GM12878 (cell line): ENCODE measurements at regions not wholly inside any gene's neighbourhood (a gene's known extent, or its start where the extent isn't known, plus 50 kb on each side); places are given as distances from the start of the nearest gene placed in this dataset.

ENCODE experiments used
- ATAC-seq: fragments of 200-7000 bp; cut with Tn5 transposase; 3 replicates; pipeline ENCODE4 v1.9.1; 2020; ENCODE audit warnings: mild to moderate bottlenecking, moderate library complexity
- BruUV-seq: library from RNA; stranded (reverse); fragments of 400-500 nt; replicated peaks from 2 replicates; lab custom pipeline; 2021; lab: Mats Ljungman, UMichigan
- CTCF ChIA-PET: fragments of 300-600 bp; sonication (Branson Sonifier 250); formaldehyde crosslinking; extraction: SDS; loops from one replicate; lab custom pipeline; 2021; ENCODE audit warnings: inconsistent platforms; lab: Yijun Ruan, JAX
- POLR2A ChIA-PET: fragments of 350-600 bp; formaldehyde crosslinking; extraction: SDS; loops from one replicate; lab custom pipeline; 2021; ENCODE audit warnings: inconsistent platforms; lab: Charles Lee
- RAD21 ChIA-PET: fragments of 300-600 bp; sonication (Branson Sonifier 250); formaldehyde crosslinking; loops from one replicate; lab custom pipeline; 2023; ENCODE audit warnings: antibody characterized with exemption; ENCODE audit not compliant: unreplicated experiment; lab: Charles Lee
- SMC1A ChIA-PET: fragments of 300-600 bp; sonication (Branson Sonifier 250); formaldehyde crosslinking; loops from one replicate; lab custom pipeline; 2023; ENCODE audit not compliant: unreplicated experiment, uncharacterized antibody; lab: Charles Lee
- DNase-seq: peaks from one replicate; pipeline ENCODE4 v3.0.0-alpha.2; 2011; ENCODE audit warnings: low read depth, low spot score
- FAIRE-seq: peaks from 3 replicates; lab custom pipeline; 2011; peaks lifted over from hg19 to GRCh38; lab: Jason Lieb, UNC
- H2AFZ ChIP-seq: 2 replicates; pipeline ENCODE4 v1.6.0; 2011; ENCODE audit warnings: low read depth, low read length, control low read depth; ENCODE audit not compliant: control insufficient read depth
- H3K27ac ChIP-seq: 2 replicates; pipeline ENCODE4 v1.5.1; 2011; ENCODE audit warnings: control low read depth; ENCODE audit not compliant: control insufficient read depth, insufficient read depth
- H3K27me3 ChIP-seq, 2 experiments: replicated peaks in 1 of 2; 2 replicates each; pipeline versions ENCODE4 v1.6.0 to v1.6.1; 2011; ENCODE audit warnings: low read length in 1 of 2; ENCODE audit not compliant: control insufficient read depth in 2 of 2, insufficient read depth in 2 of 2
- H3K36me3 ChIP-seq, 2 experiments: 2 replicates each; pipeline ENCODE4 v1.5.1; 2011; ENCODE audit warnings: low read length in 1 of 2; ENCODE audit not compliant: control insufficient read depth in 2 of 2, insufficient read depth in 2 of 2
- H3K4me1 ChIP-seq: 2 replicates; pipeline ENCODE4 v1.6.1; 2011; ENCODE audit warnings: mild to moderate bottlenecking, low read length, moderate library complexity, mixed read lengths; ENCODE audit not compliant: control insufficient read depth, insufficient read depth
- H3K4me2 ChIP-seq: 2 replicates; pipeline ENCODE4 v1.6.0; 2011; ENCODE audit warnings: control low read depth; ENCODE audit not compliant: control insufficient read depth, insufficient read depth
- H3K4me3 ChIP-seq: fragments of 200-600 bp; sonication (generic); 2 replicates; pipeline ENCODE4 v1.5.1; 2016
- H3K79me2 ChIP-seq: 2 replicates; pipeline ENCODE4 v1.6.0; 2011; ENCODE audit warnings: low read length; ENCODE audit not compliant: control insufficient read depth, insufficient read depth
- H3K9ac ChIP-seq: 2 replicates; pipeline ENCODE4 v1.8.0; 2011; ENCODE audit warnings: low read length, control low read depth, mixed read lengths; ENCODE audit not compliant: control insufficient read depth, insufficient read depth
- H3K9me3 ChIP-seq: replicated peaks from 3 replicates; pipeline ENCODE4 v1.5.1; 2011; ENCODE audit warnings: mild to moderate bottlenecking, low read length; ENCODE audit not compliant: control insufficient read depth, insufficient read depth
- H4K20me1 ChIP-seq: 2 replicates; pipeline ENCODE4 v1.6.0; 2011; ENCODE audit not compliant: control insufficient read depth, insufficient read depth
- ATF2 ChIP-seq: IDR thresholded peaks from 2 replicates; pipeline ENCODE4 v1.6.1; 2012; ENCODE audit warnings: low read length, inconsistent platforms
- CBX3 ChIP-seq: fragments of 200-600 bp; sonication (generic); IDR thresholded peaks from 2 replicates; pipeline ENCODE4 v1.6.1; 2016; ENCODE audit warnings: low read depth, borderline replicate concordance
- CHD1 ChIP-seq: IDR thresholded peaks from 2 replicates; pipeline ENCODE4 v1.6.1; 2012; ENCODE audit warnings: low read depth, low read length, improper control_type of control experiment
- CHD4 ChIP-seq: fragments of 200-600 bp; sonication (generic); IDR thresholded peaks from 2 replicates; pipeline ENCODE4 v1.6.1; 2016; ENCODE audit warnings: mild to moderate bottlenecking
- IRF4 ChIP-seq: IDR thresholded peaks from 2 replicates; pipeline ENCODE4 v1.6.1; 2011; ENCODE audit warnings: low read depth, low read length
- NR2C2 ChIP-seq: IDR thresholded peaks from 2 replicates; pipeline ENCODE4 v1.6.1; 2011; ENCODE audit warnings: borderline replicate concordance, low read depth; ENCODE audit not compliant: control insufficient read depth, insufficient read length
- RAD21 ChIP-seq: IDR thresholded peaks from 2 replicates; pipeline ENCODE4 v1.6.1; 2011; ENCODE audit warnings: mild to moderate bottlenecking, low read depth, low read length, moderate library complexity; ENCODE audit not compliant: insufficient read depth
- ZNF622 ChIP-seq: fragments of 450-650 bp; IDR thresholded peaks from 2 replicates; pipeline ENCODE4 v1.6.1; 2017; ENCODE audit warnings: mild to moderate bottlenecking, inconsistent platforms
- ZNF687 ChIP-seq: fragments of 450-650 bp; IDR thresholded peaks from 2 replicates; pipeline ENCODE4 v1.6.1; 2017; ENCODE audit warnings: mild to moderate bottlenecking, moderate library complexity
- WGBS: methylation state at CpG from one replicate; pipeline ENCODE4 v1.1.6; 2016; ENCODE audit warnings: low lambda C conversion rate; ENCODE audit not compliant: insufficient replicate concordance, insufficient coverage; ENCODE audit errors: missing lambda C conversion rate; 5-methylcytosine and 5-hydroxymethylcytosine counted together
- in situ Hi-C: fragments of 300-500 bp; cut with MboI; formaldehyde crosslinking; loops from 9 replicates; pipeline ENCODE4 v1.14.3; 2018; ENCODE audit warnings: mixed read lengths
- intact Hi-C: fragments of 100-400 bp; cut with micrococcal nuclease; formaldehyde crosslinking; loops from one replicate; pipeline ENCODE4 v1.14.2; 2022; ENCODE audit not compliant: unreplicated experiment

DNA sequence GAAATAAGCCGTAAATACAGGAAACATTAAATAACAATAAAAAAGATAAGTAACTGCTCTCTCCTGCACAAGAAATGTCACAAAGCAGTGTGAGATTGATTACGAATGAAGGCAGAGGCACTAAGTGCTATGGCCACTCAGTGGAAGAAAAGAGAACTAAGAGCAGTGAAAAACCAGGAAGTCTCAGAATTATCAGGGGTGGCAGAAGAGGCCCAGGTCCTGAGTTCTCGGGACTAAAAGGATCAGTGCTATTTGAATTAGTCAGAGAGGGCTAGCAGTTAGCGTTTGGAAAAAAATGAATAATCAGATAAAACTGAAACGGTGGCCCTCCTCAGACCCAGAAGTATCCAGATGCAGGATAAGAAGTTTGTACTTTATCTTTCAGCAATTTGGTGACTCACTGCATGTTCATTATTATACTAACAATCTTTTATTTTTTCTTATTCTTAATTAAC is 367.1 kb downstream of the ZEB2 start:
- BruUV-seq, result no TSS peak
- Histone ChIP-seq H3K4me2 (no peak overlapping the region), H4K20me1 (no peaks in the 10 kb centered on the region), H3K4me1 (no peaks in the 10 kb centered on the region), H2AFZ (no peak overlapping the region), H3K27me3 (no peaks in the 10 kb centered on the region), H3K9ac (no peak overlapping the region), H3K9me3 (no peaks in the 10 kb centered on the region), H3K36me3 (no peaks in the 10 kb centered on the region), H3K27ac (no peak overlapping the region), H3K4me3 (no peak overlapping the region), H3K79me2 (no peaks in the 10 kb centered on the region)
- in situ Hi-C loops, result no loop called here
- no peak for DNase-seq
- ChIA-PET CTCF (no interaction called here), RAD21 (no interaction called here), SMC1A (no interaction called here), POLR2A (no interaction called here)
- WGBS, result 58% methylated on average over 5 of the region's 5 CpGs
- intact Hi-C loops, result no loop called here
- TF ChIP-seq NR2C2, result no peak
- no peak for FAIRE-seq
- peak; percentile 47; the same call in 2 of the 3 replicates for ATAC-seq

- intact Hi-C loops, result no loop called here
- WGBS, result 93% methylated on average over 2 of the region's 2 CpGs
- no peaks in the 10 kb centered on the region for H4K20me1 ChIP-seq
- DNase-seq, result no peak
- RAD21 ChIA-PET, result no interaction called here
- SMC1A ChIA-PET, result no interaction called here
- no peak overlapping the region for H3K4me2 ChIP-seq
- ATAC-seq, result no peak
- H3K9ac ChIP-seq, result no peak overlapping the region
- H3K9me3 ChIP-seq, result no peaks in the 10 kb centered on the region
- no peak for FAIRE-seq
- POLR2A ChIA-PET, result no interaction called here
- CTCF ChIA-PET, result no interaction called here
- H3K79me2 ChIP-seq, result no peaks in the 10 kb centered on the region
- no peaks in the 10 kb centered on the region for H3K4me1 ChIP-seq
- H3K27ac ChIP-seq, result no peak overlapping the region
- no TSS peak for BruUV-seq
- no peak overlapping the region for H2AFZ ChIP-seq
- no peaks in the 10 kb centered on the region for H3K27me3 ChIP-seq
- no peak overlapping the region for H3K4me3 ChIP-seq
- in situ Hi-C loops, result no loop called here
- no peaks in the 10 kb centered on the region for H3K36me3 ChIP-seq
- no peak for TF ChIP-seq IRF4
- no peak for TF ChIP-seq ZNF622
- TF ChIP-seq ATF2, result no peak
- TF ChIP-seq CHD4, result no peak
- TF ChIP-seq CHD1, result no peak
- TF ChIP-seq RAD21, result no peak
- no peak for TF ChIP-seq CBX3
- no peak for TF ChIP-seq ZNF687
Observed at GRCh38 chr2:144151851-144152250, 368.1 kb downstream of the ZEB2 start.
